Gastroesophageal sphincter (tissue), 4 donors: ENCODE measurements at regions not wholly inside any gene's neighbourhood (a gene's known extent, or its start where the extent isn't known, plus 50 kb on each side); places are given as distances from the start of the nearest gene placed in this dataset.
A peak's percentile ranks its signal among the peaks of the same experiment; 100 is the strongest.

ENCODE experiments used
- ATAC-seq: fragments of 150-250 bp; one replicate; pipeline ENCODE4 v1.9.1; 2016; ENCODE audit warnings: mild to moderate bottlenecking, moderate library complexity
- H3K27ac ChIP-seq, 4 donors: fragments of 200-600 bp; sonication (generic) in 3 of 4; 1 replicate in 3 of 4; 2 replicates in 1 of 4; pipeline ENCODE4 v1.5.1; 2016 to 2019
- H3K27me3 ChIP-seq: fragments of 200-600 bp; sonication (generic); one replicate; pipeline ENCODE4 v1.5.1; 2019
- H3K36me3 ChIP-seq, 2 donors: fragments of 200-600 bp; sonication (generic); one replicate each; pipeline ENCODE4 v1.5.1; 2019; ENCODE audit warnings: control low read depth in 1 of 2
- H3K4me1 ChIP-seq, 3 donors: fragments of 200-600 bp; sonication (generic); 1 replicate in 2 of 3; 2 replicates in 1 of 3; pipeline ENCODE4 v1.5.1; 2016 to 2019; ENCODE audit warnings: control low read depth in 2 of 3
- H3K4me3 ChIP-seq, 2 donors: fragments of 200-600 bp; sonication (generic); one replicate each; pipeline ENCODE4 v1.5.1; 2019; ENCODE audit warnings: mild to moderate bottlenecking in 1 of 2, moderate library complexity in 1 of 2
- H3K9me3 ChIP-seq, 3 donors: fragments of 200-600 bp; sonication (generic); one replicate each; pipeline ENCODE4 v1.5.1; 2017 to 2019; ENCODE audit warnings: control low read depth in 2 of 3
- CTCF ChIP-seq, 4 experiments: fragments of 200-600 bp in 2 of 4; fragments of 450-650 bp in 2 of 4; sonication (generic) in 1 of 4; IDR thresholded peaks; one replicate each; pipeline ENCODE4 v1.5.1; 2017 to 2019; ENCODE audit warnings: antibody characterized with exemption in 4 of 4, mild to moderate bottlenecking in 2 of 4, moderate library complexity in 2 of 4
- EP300 ChIP-seq: sonication (generic); formaldehyde crosslinking; IDR thresholded peaks from one replicate; pipeline ENCODE4 v1.6.1; 2017; ENCODE audit warnings: antibody characterized with exemption, mild to moderate bottlenecking
- POLR2A ChIP-seq, 2 donors: fragments of 450-650 bp; IDR thresholded peaks; one replicate each; pipeline ENCODE4 v1.6.1; 2017; ENCODE audit warnings: antibody characterized with exemption in 2 of 2, mild to moderate bottlenecking in 2 of 2, moderate library complexity in 1 of 2
- POLR2AphosphoS5 ChIP-seq: sonication (generic); formaldehyde crosslinking; IDR thresholded peaks from one replicate; pipeline ENCODE4 v1.6.1; 2017; ENCODE audit warnings: antibody characterized with exemption
- WGBS, 2 donors: methylation state at CpG; one replicate each; pipeline ENCODE4 v1.1.5; 2018; ENCODE audit warnings: low coverage in 1 of 2; 5-methylcytosine and 5-hydroxymethylcytosine counted together

- WGBS, 2 donors = 50 to 83% methylated on average over 1 of the region's 1 CpG
- no peaks in the 10 kb centered on the region for H3K36me3 ChIP-seq
- peaks cover 0 to 11% (median 10%) of the 10 kb centered on the region in 3 donors for H3K4me1 ChIP-seq
- H3K27ac ChIP-seq = no peak overlapping the region
- no peaks in the 10 kb centered on the region for H3K27me3 ChIP-seq
- no peak overlapping the region for H3K4me3 ChIP-seq
- H3K9me3 ChIP-seq = no peaks in the 10 kb centered on the region
- no peak for ATAC-seq
- TF ChIP-seq POLR2A (IDR thresholded peaks at IDR 0.05) (no peak), CTCF (IDR thresholded peaks at IDR 0.05) (no peak), EP300 (no peak), POLR2AphosphoS5 (no peak)
Observed at GRCh38 chr12:98437806-98438595, 77.4 kb upstream of the TMPO start.

GRCh38 chr12:98438656-98439230, 76.6 kb upstream of the TMPO start:
- no peak for ATAC-seq
- Histone ChIP-seq H3K4me3 (no peak overlapping the region), H3K27ac (peak overlapping the region in 1 of 4 donors; percentile 60), H3K4me1 (peaks cover 0 to 11% (median 10%) of the 10 kb centered on the region in 3 donors), H3K9me3 (no peaks in the 10 kb centered on the region), H3K27me3 (no peaks in the 10 kb centered on the region), H3K36me3 (no peaks in the 10 kb centered on the region)
- TF ChIP-seq EP300 (no peak), CTCF (IDR thresholded peaks at IDR 0.05) (no peak), POLR2A (IDR thresholded peaks at IDR 0.05) (no peak), POLR2AphosphoS5 (no peak)
- WGBS, 2 donors = 50 to 60% methylated on average over 1 of the region's 1 CpG

GRCh38 chr12:98439471-98439951, 75.9 kb upstream of the TMPO start:
- no peak for TF ChIP-seq POLR2AphosphoS5
- Histone ChIP-seq H3K27me3 (no peaks in the 10 kb centered on the region), H3K27ac (peak overlapping the region in 3 of 4 donors; percentile 38 to 70 (median 60)), H3K4me1 (peaks cover 0 to 11% (median 10%) of the 10 kb centered on the region in 3 donors), H3K36me3 (no peaks in the 10 kb centered on the region), H3K9me3 (no peaks in the 10 kb centered on the region), H3K4me3 (no peak overlapping the region)
- 30 to 49% methylated on average over 1 to 3 of the region's 3 CpGs for WGBS, 2 donors
- peak; percentile 58 for ATAC-seq

- 7 to 53% methylated on average over 3 to 4 of the region's 4 CpGs for whole genome bisulfite sequencing, 2 donors
- Histone ChIP-seq H3K9me3 (no peaks in the 10 kb centered on the region), H3K36me3 (no peaks in the 10 kb centered on the region), H3K27ac (peak overlapping the region in 2 of 4 donors; percentile 60 to 70), H3K4me3 (no peak overlapping the region), H3K27me3 (no peaks in the 10 kb centered on the region), H3K4me1 (peaks cover 0 to 11% (median 10%) of the 10 kb centered on the region in 3 donors)
- TF ChIP-seq POLR2A (IDR thresholded peaks at IDR 0.05) = no peak
- TF ChIP-seq EP300 = no peak
- TF ChIP-seq POLR2AphosphoS5 = peak; percentile 62
- TF ChIP-seq CTCF (IDR thresholded peaks at IDR 0.05) = no peak
- ATAC-seq = peak; percentile 96
Observed at GRCh38 chr12:98439981-98440581, 75.3 kb upstream of the TMPO start.

- 50 to 71% methylated on average over 1 of the region's 1 CpG for WGBS, 2 donors
- H3K9me3 ChIP-seq = no peaks in the 10 kb centered on the region
- no peak overlapping the region for H3K4me3 ChIP-seq
- no peaks in the 10 kb centered on the region for H3K36me3 ChIP-seq
- TF ChIP-seq POLR2A (IDR thresholded peaks at IDR 0.05) (no peak), POLR2AphosphoS5 (no peak), CTCF (IDR thresholded peaks at IDR 0.05) (no peak), EP300 (no peak)
- no peaks in the 10 kb centered on the region for H3K4me1 ChIP-seq
- H3K27me3 ChIP-seq = no peaks in the 10 kb centered on the region
- H3K27ac ChIP-seq = no peak overlapping the region
- ATAC-seq = no peak
Observed at GRCh38 chr12:98446060-98446459, 69.3 kb upstream of the TMPO start.
